Suprapubic skin (tissue), 4 donors: ENCODE measurements at regions not wholly inside any gene's neighbourhood (a gene's known extent, or its start where the extent isn't known, plus 50 kb on each side); places are given as distances from the start of the nearest gene placed in this dataset.

Experiments
- DNase-seq, 2 donors: peaks; one replicate each; pipeline ENCODE4 v3.0.0-alpha.2; 2019; ENCODE audit warnings: low spot score in 2 of 2
- H3K27ac ChIP-seq: fragments of 200-600 bp; sonication (generic); one replicate; pipeline ENCODE4 v1.5.1; 2019
- H3K27me3 ChIP-seq: fragments of 200-600 bp; sonication (generic); one replicate; pipeline ENCODE4 v1.5.1; 2019
- H3K36me3 ChIP-seq: fragments of 200-600 bp; sonication (generic); one replicate; pipeline ENCODE4 v1.5.1; 2019
- H3K4me1 ChIP-seq: fragments of 200-600 bp; sonication (generic); one replicate; pipeline ENCODE4 v1.5.1; 2019
- H3K4me3 ChIP-seq: fragments of 200-600 bp; sonication (generic); one replicate; pipeline ENCODE4 v1.5.1; 2019; ENCODE audit warnings: mild to moderate bottlenecking
- H3K9me3 ChIP-seq: fragments of 200-600 bp; sonication (generic); one replicate; pipeline ENCODE4 v1.5.1; 2019
- EP300 ChIP-seq: sonication (generic); formaldehyde crosslinking; IDR thresholded peaks from one replicate; pipeline ENCODE4 v1.6.1; 2017; ENCODE audit warnings: antibody characterized with exemption
- POLR2A ChIP-seq, 2 donors: fragments of 450-650 bp; IDR thresholded peaks; one replicate each; pipeline ENCODE4 v1.6.1; 2017; ENCODE audit warnings: antibody characterized with exemption in 2 of 2, mild to moderate bottlenecking in 2 of 2, moderate library complexity in 2 of 2
- POLR2AphosphoS5 ChIP-seq, 3 donors: sonication (generic); formaldehyde crosslinking; IDR thresholded peaks; one replicate each; pipeline ENCODE4 v1.6.1; 2017; ENCODE audit warnings: antibody characterized with exemption in 3 of 3
- WGBS: methylation state at CpG from one replicate; pipeline ENCODE4 v1.1.5; 2018; 5-methylcytosine and 5-hydroxymethylcytosine counted together
- TF ChIP-seq, protein P1 (sequence below), 2 donors: fragments of 200-600 bp in 1 of 2; fragments of 450-650 bp in 1 of 2; sonication (generic) in 1 of 2; IDR thresholded peaks; one replicate each; pipeline ENCODE4 v1.5.1; 2016 to 2019; ENCODE audit warnings: antibody characterized with exemption in 2 of 2, mild to moderate bottlenecking in 1 of 2, moderate library complexity in 1 of 2

- Histone ChIP-seq H3K36me3 (no peaks in the 10 kb centered on the region), H3K27ac (no peak overlapping the region), H3K9me3 (no peaks in the 10 kb centered on the region), H3K27me3 (no peaks in the 10 kb centered on the region), H3K4me3 (no peak overlapping the region), H3K4me1 (no peaks in the 10 kb centered on the region)
- TF ChIP-seq, protein P1, sequence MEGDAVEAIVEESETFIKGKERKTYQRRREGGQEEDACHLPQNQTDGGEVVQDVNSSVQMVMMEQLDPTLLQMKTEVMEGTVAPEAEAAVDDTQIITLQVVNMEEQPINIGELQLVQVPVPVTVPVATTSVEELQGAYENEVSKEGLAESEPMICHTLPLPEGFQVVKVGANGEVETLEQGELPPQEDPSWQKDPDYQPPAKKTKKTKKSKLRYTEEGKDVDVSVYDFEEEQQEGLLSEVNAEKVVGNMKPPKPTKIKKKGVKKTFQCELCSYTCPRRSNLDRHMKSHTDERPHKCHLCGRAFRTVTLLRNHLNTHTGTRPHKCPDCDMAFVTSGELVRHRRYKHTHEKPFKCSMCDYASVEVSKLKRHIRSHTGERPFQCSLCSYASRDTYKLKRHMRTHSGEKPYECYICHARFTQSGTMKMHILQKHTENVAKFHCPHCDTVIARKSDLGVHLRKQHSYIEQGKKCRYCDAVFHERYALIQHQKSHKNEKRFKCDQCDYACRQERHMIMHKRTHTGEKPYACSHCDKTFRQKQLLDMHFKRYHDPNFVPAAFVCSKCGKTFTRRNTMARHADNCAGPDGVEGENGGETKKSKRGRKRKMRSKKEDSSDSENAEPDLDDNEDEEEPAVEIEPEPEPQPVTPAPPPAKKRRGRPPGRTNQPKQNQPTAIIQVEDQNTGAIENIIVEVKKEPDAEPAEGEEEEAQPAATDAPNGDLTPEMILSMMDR (IDR thresholded peaks at IDR 0.05): no peak
- no peak for TF ChIP-seq POLR2AphosphoS5 (IDR thresholded peaks at IDR 0.05)
- no peak for TF ChIP-seq EP300
- no peak for TF ChIP-seq POLR2A (IDR thresholded peaks at IDR 0.05)
- no peak for DNase-seq
- WGBS: 94% methylated on average over 3 of the region's 3 CpGs
Measured at GRCh38 chr9:107214381-107214780, 68.7 kb upstream of the RAD23B start.

DNA sequence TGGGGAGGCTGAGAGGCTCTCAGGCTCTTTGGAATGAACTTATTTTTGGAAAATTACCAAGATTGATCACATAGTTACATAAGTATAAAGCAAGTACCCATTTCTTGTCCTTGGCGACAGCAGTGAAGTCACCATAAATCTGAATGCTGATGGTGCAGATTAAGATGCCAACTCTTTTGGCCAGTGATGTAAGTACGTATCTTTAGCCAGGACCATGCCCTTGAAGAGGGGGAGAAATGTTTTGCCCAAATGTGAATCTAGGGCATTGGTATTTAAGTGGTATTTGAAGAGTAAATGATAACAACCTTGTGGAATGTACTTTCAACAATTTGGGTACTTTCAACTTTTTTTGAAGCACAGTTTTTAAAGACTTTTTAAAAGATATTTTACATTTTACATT is 68.2 kb upstream of the RAD23B start:
- no peak for DNase-seq
- WGBS: 74% methylated on average over 2 of the region's 2 CpGs
- Histone ChIP-seq H3K27ac (no peak overlapping the region), H3K9me3 (no peaks in the 10 kb centered on the region), H3K27me3 (no peaks in the 10 kb centered on the region), H3K36me3 (no peaks in the 10 kb centered on the region), H3K4me1 (no peaks in the 10 kb centered on the region), H3K4me3 (no peak overlapping the region)
- TF ChIP-seq POLR2A (IDR thresholded peaks at IDR 0.05) (no peak), POLR2AphosphoS5 (IDR thresholded peaks at IDR 0.05) (no peak), EP300 (no peak)
- TF ChIP-seq, protein P1 (IDR thresholded peaks at IDR 0.05): no peak

DNA sequence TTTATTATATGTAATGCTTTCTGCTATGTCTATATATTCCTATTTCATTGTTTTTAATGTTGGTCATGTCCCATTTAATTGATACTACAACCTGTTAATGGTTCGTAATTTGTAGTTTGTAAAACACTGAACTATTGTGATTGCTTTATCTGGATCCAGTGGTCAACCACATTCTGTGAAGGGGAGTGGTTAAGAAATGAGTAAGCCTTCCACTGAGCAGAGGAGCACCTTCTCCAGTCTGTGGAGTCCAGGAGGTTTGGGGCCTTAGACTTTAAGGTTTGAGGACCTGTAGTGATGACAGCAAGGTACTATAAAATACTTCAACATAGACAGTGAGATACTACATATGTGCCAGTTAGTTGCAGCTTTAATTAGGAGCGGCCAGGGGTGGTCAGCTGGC is 67.7 kb upstream of the RAD23B start:
- Histone ChIP-seq H3K9me3 (no peaks in the 10 kb centered on the region), H3K36me3 (no peaks in the 10 kb centered on the region), H3K27ac (no peak overlapping the region), H3K4me1 (no peaks in the 10 kb centered on the region), H3K27me3 (no peaks in the 10 kb centered on the region), H3K4me3 (no peak overlapping the region)
- DNase-seq: no peak
- TF ChIP-seq, protein P1 (IDR thresholded peaks at IDR 0.05): no peak
- no peak for TF ChIP-seq EP300
- no peak for TF ChIP-seq POLR2AphosphoS5 (IDR thresholded peaks at IDR 0.05)
- no peak for TF ChIP-seq POLR2A (IDR thresholded peaks at IDR 0.05)
- whole genome bisulfite sequencing: 85% methylated on average over 2 of the region's 2 CpGs

- H3K36me3 ChIP-seq: no peaks in the 10 kb centered on the region
- TF ChIP-seq, protein P1 (IDR thresholded peaks at IDR 0.05): no peak
- TF ChIP-seq POLR2AphosphoS5 (IDR thresholded peaks at IDR 0.05) (no peak), POLR2A (IDR thresholded peaks at IDR 0.05) (no peak), EP300 (no peak)
- 96% methylated on average over 4 of the region's 4 CpGs for WGBS
- H3K27ac ChIP-seq: no peak overlapping the region
- H3K9me3 ChIP-seq: no peaks in the 10 kb centered on the region
- H3K4me3 ChIP-seq: no peak overlapping the region
- H3K4me1 ChIP-seq: no peaks in the 10 kb centered on the region
- no peaks in the 10 kb centered on the region for H3K27me3 ChIP-seq
- no peak for DNase-seq
Measured at GRCh38 chr9:107216329-107216728, 66.8 kb upstream of the RAD23B start.

DNA sequence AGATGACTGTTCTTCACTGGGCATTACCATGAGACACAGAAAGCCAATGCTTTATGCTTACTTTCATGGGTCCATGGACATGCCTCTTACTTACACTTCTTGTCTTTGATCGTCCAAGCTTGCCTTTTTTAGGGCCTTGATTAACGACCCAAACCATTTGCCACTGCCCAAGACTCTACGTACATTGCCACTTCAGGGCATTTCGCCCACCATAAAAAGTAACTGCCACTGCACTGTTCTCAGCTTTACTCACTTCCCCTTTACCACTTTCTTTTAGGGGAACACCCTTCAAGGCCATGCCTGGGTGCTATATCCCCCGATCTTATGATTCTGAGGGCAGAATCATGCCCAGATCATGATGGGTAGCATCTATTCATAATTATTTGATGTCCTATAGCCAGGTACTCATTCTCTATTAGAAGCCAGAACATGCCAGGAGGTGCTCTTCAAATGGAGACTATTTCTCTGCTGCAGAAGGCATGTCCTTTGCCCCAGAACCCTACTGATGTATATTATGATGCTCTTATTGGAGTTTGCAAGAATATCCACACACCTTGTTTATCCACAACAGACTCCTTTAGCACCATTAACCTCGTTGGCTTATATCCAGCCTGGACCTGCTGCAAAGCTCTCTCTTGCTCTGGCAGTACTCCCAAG is 64.1 kb upstream of the RAD23B start:
- H3K36me3 ChIP-seq: no peaks in the 10 kb centered on the region
- no peak for DNase-seq
- 82% methylated on average over 6 of the region's 6 CpGs for WGBS
- H3K27ac ChIP-seq: no peak overlapping the region
- H3K4me3 ChIP-seq: no peak overlapping the region
- H3K4me1 ChIP-seq: no peaks in the 10 kb centered on the region
- TF ChIP-seq EP300 (no peak), POLR2AphosphoS5 (IDR thresholded peaks at IDR 0.05) (no peak), POLR2A (IDR thresholded peaks at IDR 0.05) (no peak)
- TF ChIP-seq, protein P1 (IDR thresholded peaks at IDR 0.05): no peak
- no peaks in the 10 kb centered on the region for H3K9me3 ChIP-seq
- H3K27me3 ChIP-seq: no peaks in the 10 kb centered on the region
